NB4 (cell line): ENCODE measurements at regions not wholly inside any gene's neighbourhood (a gene's known extent, or its start where the extent isn't known, plus 50 kb on each side); places are given as distances from the start of the nearest gene placed in this dataset.

Experiments used
- DNase-seq: peaks from one replicate; pipeline ENCODE4 v3.0.0; 2010; ENCODE audit warnings: low read depth
- H3K4me3 ChIP-seq: one replicate; pipeline ENCODE4 v1.5.1; 2011; ENCODE audit warnings: mild to moderate bottlenecking, low read depth, low read length, moderate library complexity
- CTCF ChIP-seq: IDR thresholded peaks from one replicate; pipeline ENCODE4 v1.5.1; 2012; ENCODE audit warnings: low read depth, low read length
- MAX ChIP-seq: IDR thresholded peaks from 2 replicates; pipeline ENCODE4 v1.6.1; 2011; ENCODE audit warnings: low read depth, low read length
- MYC ChIP-seq: IDR thresholded peaks from 2 replicates; pipeline ENCODE4 v1.6.1; 2011; ENCODE audit warnings: low read depth, low read length
- POLR2A ChIP-seq: IDR thresholded peaks from 2 replicates; pipeline ENCODE4 v1.6.1; 2011; ENCODE audit warnings: mild to moderate bottlenecking; ENCODE audit not compliant: insufficient read length; ENCODE audit errors: extremely low read depth

GRCh38 chr7:42766782-42767423, 145.0 kb downstream of the C7orf25 start:
- TF ChIP-seq CTCF: no peak
- no peak for TF ChIP-seq POLR2A
- no peak for TF ChIP-seq MAX
- no peak overlapping the region for H3K4me3 ChIP-seq
- no peak for DNase-seq

GRCh38 chr7:42765931-42766330, 145.9 kb downstream of the C7orf25 start:
- DNase-seq: no peak
- TF ChIP-seq POLR2A (no peak), MYC (no peak), CTCF (no peak), MAX (no peak)
- H3K4me3 ChIP-seq: no peak overlapping the region

- H3K4me3 ChIP-seq: no peak overlapping the region
- no peak for DNase-seq
- TF ChIP-seq POLR2A (no peak), MAX (no peak), CTCF (no peak), MYC (no peak)
Measured at GRCh38 chr7:42763137-42763551, 148.7 kb downstream of the C7orf25 start.

- H3K4me3 ChIP-seq: no peak overlapping the region
- DNase-seq: no peak
- TF ChIP-seq POLR2A (no peak), CTCF (no peak)
Measured at GRCh38 chr7:42761486-42761885, 150.4 kb downstream of the C7orf25 start.

- DNase-seq: no peak
- H3K4me3 ChIP-seq: no peak overlapping the region
- no peak for TF ChIP-seq CTCF
- TF ChIP-seq MAX: no peak
- TF ChIP-seq POLR2A: no peak
- TF ChIP-seq MYC: no peak
Measured at GRCh38 chr7:42758124-42758523, 153.7 kb downstream of the C7orf25 start.

GRCh38 chr7:42756841-42757240, 155.0 kb downstream of the C7orf25 start:
- DNase-seq: no peak
- H3K4me3 ChIP-seq: no peak overlapping the region
- TF ChIP-seq MYC (no peak), CTCF (no peak), POLR2A (no peak), MAX (no peak)
